ENCODE measurements at regions not wholly inside any gene's neighbourhood (a gene's known extent, or its start where the extent isn't known, plus 50 kb on each side); places are given as distances from the start of the nearest gene placed in this dataset.

DNA sequence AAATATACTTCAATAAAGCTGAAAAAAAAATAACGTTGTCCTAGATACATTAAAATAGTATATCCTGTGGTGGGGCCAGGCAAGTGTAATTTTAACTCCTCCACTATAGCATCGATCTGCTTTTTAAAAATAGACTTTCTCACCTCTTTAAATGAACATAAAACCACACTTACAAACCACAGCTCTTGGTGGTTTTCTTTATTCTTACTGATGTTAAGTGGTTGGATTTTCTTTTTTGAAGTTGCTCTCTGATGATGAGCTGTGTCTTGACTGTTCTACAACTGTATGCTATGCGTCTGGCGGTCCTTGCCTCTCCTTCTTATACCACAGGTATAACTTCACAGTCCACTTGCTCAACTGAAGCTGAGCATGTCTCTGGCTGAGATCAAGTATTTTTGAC lies 721.5 kb upstream of the KLHL1 start:
- Mint-ChIP-seq H3K27me3 (ENCODE audit: insufficient read depth) (no peaks in the 10 kb centered on the region), H3K9me3 (no peaks in the 10 kb centered on the region), H3K36me3 (ENCODE audit: low read depth) (no peaks in the 10 kb centered on the region), H3K4me3 (no peak overlapping the region), H3K4me1 (no peaks in the 10 kb centered on the region), H3K27ac (no peak overlapping the region)
- Histone ChIP-seq H3K4me1 (ENCODE audit: control insufficient read depth, insufficient read depth, low read length) (no peaks in the 10 kb centered on the region), H3K27me3 (ENCODE audit: control insufficient read depth, insufficient read depth, low read length, poor library complexity, severe bottlenecking) (no peaks in the 10 kb centered on the region), H3K36me3 (ENCODE audit: control insufficient read depth, insufficient read depth, low read length) (no peaks in the 10 kb centered on the region), H3K27ac (ENCODE audit: low read depth, low read length) (no peak overlapping the region), H3K9me3 (ENCODE audit: control insufficient read depth, low read length) (no peaks in the 10 kb centered on the region), H3K4me3 (ENCODE audit: low read length) (no peak overlapping the region), H3K9ac (ENCODE audit: extremely low read depth, low read length, poor library complexity, severe bottlenecking) (no peak overlapping the region)
- TF ChIP-seq CTCF (conservative IDR thresholded peaks at IDR 0.05) = no peak
- WGBS, 2 experiments (ENCODE audit: insufficient coverage in 1 of 2, insufficient read length in 1 of 2) = 87 to 100% methylated on average over 1 to 3 of the region's 4 CpGs
- DNase-seq = no peak

- Mint-ChIP-seq H3K4me1 (no peaks in the 10 kb centered on the region), H3K27ac (no peak overlapping the region), H3K4me3 (no peak overlapping the region), H3K36me3 (ENCODE audit: low read depth) (no peaks in the 10 kb centered on the region), H3K9me3 (no peaks in the 10 kb centered on the region), H3K27me3 (ENCODE audit: insufficient read depth) (no peaks in the 10 kb centered on the region)
- no peaks in the 10 kb centered on the region for H3K36me3 ChIP-seq (ENCODE audit: control insufficient read depth, insufficient read depth, low read length)
- no peak for DNase-seq
- WGBS, 2 experiments (ENCODE audit: insufficient coverage in 1 of 2, insufficient read length in 1 of 2) = 83 to 94% methylated on average over 1 of the region's 2 CpGs
- no peaks in the 10 kb centered on the region for H3K9me3 ChIP-seq (ENCODE audit: control insufficient read depth, low read length)
- H3K9ac ChIP-seq (ENCODE audit: extremely low read depth, low read length, poor library complexity, severe bottlenecking) = no peak overlapping the region
- no peak for TF ChIP-seq CTCF (conservative IDR thresholded peaks at IDR 0.05)
- H3K27me3 ChIP-seq (ENCODE audit: control insufficient read depth, insufficient read depth, low read length, poor library complexity, severe bottlenecking) = no peaks in the 10 kb centered on the region
- no peak overlapping the region for H3K4me3 ChIP-seq (ENCODE audit: low read length)
- no peaks in the 10 kb centered on the region for H3K4me1 ChIP-seq (ENCODE audit: control insufficient read depth, insufficient read depth, low read length)
- no peak overlapping the region for H3K27ac ChIP-seq (ENCODE audit: low read depth, low read length)
Observed at GRCh38 chr13:70817576-70817975, 709.3 kb upstream of the KLHL1 start.

GRCh38 chr13:70816853-70817252 lies 708.6 kb upstream of the KLHL1 start:
- no peaks in the 10 kb centered on the region for H3K9me3 ChIP-seq (ENCODE audit: control insufficient read depth, low read length)
- no peaks in the 10 kb centered on the region for H3K27me3 Mint-ChIP-seq (ENCODE audit: insufficient read depth)
- no peak overlapping the region for H3K4me3 Mint-ChIP-seq
- H3K9ac ChIP-seq (ENCODE audit: extremely low read depth, low read length, poor library complexity, severe bottlenecking) = no peak overlapping the region
- H3K9me3 Mint-ChIP-seq = no peaks in the 10 kb centered on the region
- TF ChIP-seq CTCF (conservative IDR thresholded peaks at IDR 0.05) = no peak
- no peaks in the 10 kb centered on the region for H3K27me3 ChIP-seq (ENCODE audit: control insufficient read depth, insufficient read depth, low read length, poor library complexity, severe bottlenecking)
- H3K27ac ChIP-seq (ENCODE audit: low read depth, low read length) = no peak overlapping the region
- H3K4me1 ChIP-seq (ENCODE audit: control insufficient read depth, insufficient read depth, low read length) = no peaks in the 10 kb centered on the region
- DNase-seq = no peak
- H3K27ac Mint-ChIP-seq = no peak overlapping the region
- H3K36me3 Mint-ChIP-seq (ENCODE audit: low read depth) = no peaks in the 10 kb centered on the region
- H3K4me1 Mint-ChIP-seq = no peaks in the 10 kb centered on the region
- no peak overlapping the region for H3K4me3 ChIP-seq (ENCODE audit: low read length)
- 95 to 100% methylated on average over 2 to 5 of the region's 5 CpGs for WGBS, 2 experiments (ENCODE audit: insufficient coverage in 1 of 2, insufficient read length in 1 of 2)
- H3K36me3 ChIP-seq (ENCODE audit: control insufficient read depth, insufficient read depth, low read length) = no peaks in the 10 kb centered on the region

All from endodermal cell (in vitro differentiated cells).